ENCODE measurements at regions not wholly inside any gene's neighbourhood (a gene's known extent, or its start where the extent isn't known, plus 50 kb on each side); places are given as distances from the start of the nearest gene placed in this dataset.

- DNase-seq = no peak
Measured at GRCh38 chr12:92089559-92089958, 56.1 kb downstream of the BTG1 start.

- DNase-seq = no peak
Measured at GRCh38 chr12:92088805-92089204, 56.8 kb downstream of the BTG1 start.

- DNase-seq = no peak
Measured at GRCh38 chr12:92085736-92086040, 60.0 kb downstream of the BTG1 start.

- no peak for DNase-seq
Measured at GRCh38 chr12:92085040-92085735, 60.5 kb downstream of the BTG1 start.

- no peak for DNase-seq
Measured at GRCh38 chr12:92080911-92081285, 64.7 kb downstream of the BTG1 start.

GRCh38 chr12:92079054-92079385 is 66.6 kb downstream of the BTG1 start:
- DNase-seq = no peak

GRCh38 chr12:92078167-92079053 is 67.2 kb downstream of the BTG1 start:
- DNase-seq = no peak

- DNase-seq = no peak
Measured at GRCh38 chr12:92077530-92077929, 68.1 kb downstream of the BTG1 start.

GRCh38 chr12:92076101-92076500 is 69.5 kb downstream of the BTG1 start:
- DNase-seq = no peak

- no peak for DNase-seq
Measured at GRCh38 chr12:92075425-92075914, 70.2 kb downstream of the BTG1 start.

- DNase-seq = no peak
Measured at GRCh38 chr12:92074889-92075288, 70.8 kb downstream of the BTG1 start.

- no peak for DNase-seq
Measured at GRCh38 chr12:92073094-92073493, 72.6 kb downstream of the BTG1 start.

GRCh38 chr12:92072112-92072511 is 73.5 kb downstream of the BTG1 start:
- DNase-seq = no peak

GRCh38 chr12:92070864-92071445 is 74.7 kb downstream of the BTG1 start:
- DNase-seq = no peak

- no peak for DNase-seq
Measured at GRCh38 chr12:92070054-92070863, 75.4 kb downstream of the BTG1 start.

- peak; percentile 60 for DNase-seq
Measured at GRCh38 chr12:92068459-92068858, 77.2 kb downstream of the BTG1 start.

- DNase-seq = no peak
Measured at GRCh38 chr12:92065639-92066038, 80.0 kb downstream of the BTG1 start.

GRCh38 chr12:92065018-92065499 is 80.6 kb downstream of the BTG1 start:
- DNase-seq = peak; percentile 66

GRCh38 chr12:92064422-92064821 is 81.2 kb downstream of the BTG1 start:
- DNase-seq = no peak

- DNase-seq = no peak
Measured at GRCh38 chr12:92063641-92064040, 82.0 kb downstream of the BTG1 start.

GRCh38 chr12:92062539-92063493 is 82.8 kb downstream of the BTG1 start:
- DNase-seq = no peak

GRCh38 chr12:92061061-92061460 is 84.6 kb downstream of the BTG1 start:
- no peak for DNase-seq
